B cell (primary cell): ENCODE measurements at regions not wholly inside any gene's neighbourhood (a gene's known extent, or its start where the extent isn't known, plus 50 kb on each side); places are given as distances from the start of the nearest gene placed in this dataset.

Experiments used
- EZH2 ChIP-seq: IDR thresholded peaks from 2 replicates; pipeline ENCODE4 v1.6.1; 2012; ENCODE audit warnings: borderline replicate concordance, low read depth, mild to moderate bottlenecking, moderate library complexity, low read length; ENCODE audit not compliant: insufficient read depth, poor library complexity, severe bottlenecking
- TF ChIP-seq, protein P1 (sequence below): fragments of 200-600 bp; IDR thresholded peaks from one replicate; pipeline ENCODE4 v1.8.0; 2022; ENCODE audit warnings: antibody characterized with exemption, mild to moderate bottlenecking

DNA sequence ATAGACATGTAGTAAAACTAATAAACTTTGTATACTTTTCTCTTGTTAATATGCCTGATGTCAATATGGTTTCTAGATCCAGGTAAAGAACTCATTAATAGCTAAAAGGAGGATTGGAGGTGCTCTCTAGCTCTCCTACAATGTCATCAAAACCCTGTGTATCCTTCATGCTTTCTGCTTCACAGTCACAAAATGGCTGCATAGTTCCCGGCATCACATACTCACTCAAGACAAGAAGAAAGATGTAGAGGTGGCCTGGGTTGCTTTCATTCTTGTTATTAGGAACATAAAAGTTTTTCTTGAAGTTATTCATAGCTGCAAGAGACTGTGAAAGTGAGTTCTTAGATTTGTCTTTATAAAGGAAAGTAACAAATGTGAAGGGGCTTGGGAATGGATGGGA, 149.7 kb upstream of the EEPD1 start:
- TF ChIP-seq EZH2 = no peak
- TF ChIP-seq, protein P1, sequence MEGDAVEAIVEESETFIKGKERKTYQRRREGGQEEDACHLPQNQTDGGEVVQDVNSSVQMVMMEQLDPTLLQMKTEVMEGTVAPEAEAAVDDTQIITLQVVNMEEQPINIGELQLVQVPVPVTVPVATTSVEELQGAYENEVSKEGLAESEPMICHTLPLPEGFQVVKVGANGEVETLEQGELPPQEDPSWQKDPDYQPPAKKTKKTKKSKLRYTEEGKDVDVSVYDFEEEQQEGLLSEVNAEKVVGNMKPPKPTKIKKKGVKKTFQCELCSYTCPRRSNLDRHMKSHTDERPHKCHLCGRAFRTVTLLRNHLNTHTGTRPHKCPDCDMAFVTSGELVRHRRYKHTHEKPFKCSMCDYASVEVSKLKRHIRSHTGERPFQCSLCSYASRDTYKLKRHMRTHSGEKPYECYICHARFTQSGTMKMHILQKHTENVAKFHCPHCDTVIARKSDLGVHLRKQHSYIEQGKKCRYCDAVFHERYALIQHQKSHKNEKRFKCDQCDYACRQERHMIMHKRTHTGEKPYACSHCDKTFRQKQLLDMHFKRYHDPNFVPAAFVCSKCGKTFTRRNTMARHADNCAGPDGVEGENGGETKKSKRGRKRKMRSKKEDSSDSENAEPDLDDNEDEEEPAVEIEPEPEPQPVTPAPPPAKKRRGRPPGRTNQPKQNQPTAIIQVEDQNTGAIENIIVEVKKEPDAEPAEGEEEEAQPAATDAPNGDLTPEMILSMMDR = no peak
